HG03175 (cell line): ENCODE measurements at regions not wholly inside any gene's neighbourhood (a gene's known extent, or its start where the extent isn't known, plus 50 kb on each side); places are given as distances from the start of the nearest gene placed in this dataset.
"Not testable (repeated sequence)": the region's sequence is repeated elsewhere in the genome, so short reads cannot be mapped to it uniquely, and the experiment has no call there.

Experiments
- ATAC-seq: cut with Tn5 transposase; IDR thresholded peaks from one replicate; pipeline ENCODE4 v1.9.1; 2021; ENCODE audit warnings: mild to moderate bottlenecking, moderate library complexity; ENCODE audit not compliant: unreplicated experiment

DNA sequence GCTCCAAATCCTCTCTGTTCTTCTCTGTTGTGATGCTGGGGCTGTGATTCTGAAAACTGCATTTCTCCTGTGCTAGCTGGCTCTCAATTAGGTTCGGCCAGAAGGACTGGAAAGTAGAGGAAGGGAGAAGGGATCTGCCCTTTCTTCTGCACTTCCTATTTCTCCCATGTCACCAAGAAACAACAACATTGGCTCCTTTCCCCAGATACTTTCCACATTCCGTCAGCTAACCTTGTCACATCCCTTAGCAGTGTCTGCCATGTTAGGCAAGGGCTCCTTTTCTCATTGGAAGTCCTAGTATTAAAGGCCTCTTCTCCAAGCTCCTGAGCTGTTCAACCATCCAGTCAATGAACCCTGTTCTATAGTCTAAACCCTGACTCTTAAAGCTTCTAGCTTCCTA lies 171.1 kb downstream of the ZNF621 start:
- no peak for ATAC-seq

DNA sequence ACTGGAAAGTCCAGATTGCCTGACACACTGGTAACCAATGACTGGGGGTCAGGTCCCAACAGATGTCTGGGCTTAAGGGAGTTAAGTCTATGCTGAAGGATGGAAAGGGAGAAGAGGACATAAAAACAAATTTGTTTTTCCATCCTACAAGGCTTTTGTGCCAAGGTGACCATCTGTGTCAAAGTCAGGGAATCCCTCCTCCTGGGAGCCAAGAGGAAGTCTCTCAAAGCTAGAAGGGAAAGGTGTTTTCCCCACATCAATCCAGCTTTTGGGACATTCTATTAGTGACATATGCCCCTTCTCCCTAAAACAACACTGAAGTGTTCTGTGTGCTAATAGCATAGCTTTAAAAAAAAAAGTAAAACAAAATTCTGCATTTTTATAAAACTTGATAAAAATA lies 173.9 kb downstream of the ZNF621 start:
- ATAC-seq, result not testable (repeated sequence)

DNA sequence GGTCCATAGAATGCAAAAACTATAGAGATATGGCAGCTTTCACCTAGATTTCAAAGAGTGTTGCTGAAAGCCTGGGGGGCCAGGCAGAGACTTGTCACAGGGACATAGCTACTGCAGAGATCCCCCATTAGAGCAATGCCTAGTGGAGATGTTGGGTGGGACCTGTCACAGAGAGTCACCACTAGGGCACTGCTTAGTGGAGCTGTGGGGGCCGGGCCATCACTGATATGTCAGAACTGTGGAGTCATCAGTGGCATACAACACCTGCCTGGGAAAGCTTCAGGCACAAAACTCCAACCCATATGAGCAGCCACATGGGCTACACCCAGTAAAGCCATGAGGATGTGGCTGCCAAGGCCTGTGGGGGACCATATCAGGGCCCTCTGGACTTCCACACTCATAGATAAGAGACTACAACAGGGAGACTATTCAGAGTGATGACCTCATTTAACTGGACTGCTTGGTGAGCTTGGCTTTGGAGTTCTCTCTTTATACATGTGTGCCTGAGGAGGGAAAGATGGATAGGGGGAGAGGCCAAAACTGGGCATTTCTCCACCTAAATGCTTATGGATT lies 176.3 kb downstream of the ZNF621 start:
- no peak for ATAC-seq

DNA sequence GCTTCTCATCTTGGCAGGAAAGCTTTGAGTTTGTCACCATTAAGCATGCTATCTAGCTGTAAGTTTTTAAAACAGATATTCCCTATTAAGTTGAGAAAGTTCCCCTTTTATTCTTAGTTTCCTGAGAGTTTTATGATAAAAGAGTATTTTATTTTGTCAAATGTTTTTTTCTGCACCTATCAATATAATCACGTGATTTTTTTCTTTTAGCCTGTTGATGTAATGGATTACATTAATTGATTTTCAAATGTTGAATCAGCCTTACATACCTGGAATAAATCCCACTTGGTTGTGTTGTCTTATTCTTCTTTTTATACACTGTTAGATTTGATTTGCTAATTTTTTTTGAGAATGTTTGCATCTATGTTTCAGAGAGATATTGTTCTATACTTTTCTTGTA lies 179.5 kb downstream of the ZNF621 start:
- no peak for ATAC-seq

DNA sequence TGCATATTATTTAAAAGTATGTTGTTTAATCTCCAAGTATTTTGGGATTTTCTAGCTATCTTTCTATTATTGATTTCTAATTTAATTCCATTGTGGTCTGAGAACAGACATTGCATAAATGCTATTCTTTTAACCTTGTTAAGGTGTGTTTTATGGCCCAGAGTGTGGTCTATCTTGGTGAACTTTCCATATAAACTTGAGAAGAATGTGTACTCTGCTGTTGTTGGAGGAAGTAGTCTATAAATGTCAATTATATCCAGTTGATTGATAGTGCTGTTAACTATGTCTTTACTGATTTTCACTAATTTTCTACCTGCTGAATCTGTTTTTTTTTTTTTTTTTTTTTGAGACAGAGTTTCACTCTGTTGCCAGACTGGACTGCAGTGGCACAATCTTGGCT lies 180.9 kb downstream of the ZNF621 start:
- ATAC-seq, result no peak

DNA sequence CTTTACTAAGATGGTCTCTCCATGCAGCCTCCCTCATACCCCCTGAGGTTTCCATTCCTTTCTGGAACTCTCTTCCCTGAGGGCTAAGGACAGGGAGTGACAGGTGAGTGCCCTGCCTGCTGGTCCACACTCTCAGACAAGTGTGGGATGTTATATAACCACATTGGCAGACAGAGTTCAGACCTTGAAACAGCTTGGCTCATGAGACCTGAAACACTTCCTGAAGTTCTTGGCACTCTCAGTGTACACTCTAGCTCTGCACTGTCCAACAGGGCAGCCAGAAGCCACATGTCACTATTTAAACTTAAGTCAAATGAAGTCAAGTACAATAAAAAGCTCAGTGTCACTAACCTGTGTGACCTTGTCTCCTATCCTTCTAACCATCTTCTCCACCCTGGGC lies 188.5 kb downstream of the ZNF621 start:
- ATAC-seq, result no peak

DNA sequence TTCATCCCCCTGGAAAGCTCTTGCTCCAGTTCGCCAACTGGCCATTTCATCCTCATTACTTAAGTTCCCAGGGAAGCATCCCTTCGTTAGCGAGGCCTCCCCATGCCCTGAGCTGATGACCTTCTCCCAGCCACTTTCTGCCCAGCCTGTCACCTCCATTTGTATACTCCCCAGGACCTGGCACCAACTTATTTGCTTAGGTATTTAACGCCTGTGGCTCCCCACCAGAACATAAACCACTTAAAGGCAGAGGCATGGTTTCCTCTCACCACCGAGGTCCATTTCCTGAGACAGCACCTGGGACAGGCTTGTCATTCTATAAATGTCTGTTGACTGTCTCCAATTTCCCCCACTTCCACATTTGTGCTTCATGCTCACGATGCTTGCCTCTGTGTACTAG lies 189.0 kb downstream of the ZNF621 start:
- no peak for ATAC-seq

DNA sequence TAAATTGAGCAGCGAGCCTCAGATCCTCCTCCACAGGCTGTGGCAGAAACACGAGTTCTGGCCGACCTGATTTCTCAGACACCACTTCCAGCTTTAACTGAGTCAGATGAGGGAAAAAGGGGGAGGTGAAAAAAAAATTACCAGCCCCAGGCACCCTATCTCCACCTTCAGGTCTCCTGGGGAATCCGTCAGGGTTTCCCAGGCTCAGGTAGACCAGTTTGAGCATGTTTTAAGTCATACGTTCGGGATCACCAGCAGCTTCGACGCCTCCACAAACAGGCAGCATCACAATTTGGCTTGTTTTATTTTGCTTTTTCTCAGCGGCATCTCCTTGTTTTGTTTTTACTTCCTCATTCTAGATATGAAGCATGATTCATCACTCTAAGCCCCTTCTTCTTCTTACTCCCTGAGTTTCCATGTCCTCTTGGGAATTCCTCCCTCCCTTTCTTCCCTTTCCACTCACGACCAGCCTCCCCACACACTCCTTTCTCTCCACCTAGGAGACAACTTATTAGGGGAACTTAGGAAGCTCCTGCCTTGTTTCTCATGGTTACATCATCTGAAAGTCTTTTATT lies 190.1 kb downstream of the ZNF621 start:
- no peak for ATAC-seq

DNA sequence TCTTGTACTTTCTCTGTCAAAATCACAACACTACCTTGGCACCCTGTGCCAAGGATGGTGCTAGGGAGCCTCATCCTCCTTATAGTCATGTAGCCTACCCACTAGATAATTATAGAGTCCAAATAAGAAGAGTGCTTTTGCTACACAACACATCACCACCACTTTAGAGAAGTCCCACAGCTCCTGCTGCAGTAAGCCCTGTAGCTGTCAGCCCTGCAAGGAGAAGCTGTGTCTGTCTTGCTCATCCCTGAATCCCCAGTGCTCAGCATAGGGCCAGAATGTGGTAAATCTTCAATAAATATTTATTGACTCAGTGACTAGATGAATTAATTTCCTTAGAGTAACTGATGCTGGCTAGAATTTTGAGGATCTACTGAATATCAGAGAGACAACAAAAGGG lies 190.8 kb downstream of the ZNF621 start:
- no peak for ATAC-seq

DNA sequence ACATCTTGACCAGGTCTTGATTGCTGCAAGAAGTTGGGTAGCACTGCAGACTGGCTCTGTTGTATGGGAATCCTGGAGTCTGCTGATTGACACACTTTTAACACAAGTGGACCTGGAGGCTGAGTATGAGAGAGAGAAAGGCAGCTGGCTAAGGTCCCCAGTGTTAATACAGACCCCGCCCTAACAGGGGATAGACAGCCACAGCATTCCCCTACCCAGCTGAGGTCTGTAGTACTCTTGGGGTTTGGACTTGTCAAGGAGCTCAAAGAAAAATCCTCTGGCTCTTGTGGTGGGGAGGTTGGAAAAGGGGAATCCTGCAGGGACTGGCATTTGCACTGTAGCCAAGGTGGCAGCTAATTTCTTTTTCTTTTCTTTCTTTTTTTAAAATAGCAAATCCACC lies 192.7 kb downstream of the ZNF621 start:
- ATAC-seq, result no peak

DNA sequence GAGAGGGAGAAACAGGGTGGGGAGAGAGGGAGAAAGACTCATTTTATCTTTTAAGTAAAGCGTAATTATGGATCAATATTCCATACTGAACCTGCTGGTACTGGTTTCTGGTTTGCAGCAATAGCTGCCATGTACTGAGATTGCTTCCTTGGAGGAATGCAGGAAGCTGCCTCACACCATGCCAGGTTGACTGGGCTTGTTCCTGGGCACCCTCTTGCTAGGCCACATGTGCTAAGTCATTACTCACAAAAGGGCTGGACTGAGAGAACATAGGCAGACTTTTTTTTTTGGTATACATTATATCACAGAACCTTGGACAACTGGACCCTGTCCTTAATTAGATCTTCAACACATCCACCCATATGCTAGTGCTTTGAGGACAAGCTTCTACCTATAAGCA lies 193.4 kb downstream of the ZNF621 start:
- peak; percentile 37 for ATAC-seq

DNA sequence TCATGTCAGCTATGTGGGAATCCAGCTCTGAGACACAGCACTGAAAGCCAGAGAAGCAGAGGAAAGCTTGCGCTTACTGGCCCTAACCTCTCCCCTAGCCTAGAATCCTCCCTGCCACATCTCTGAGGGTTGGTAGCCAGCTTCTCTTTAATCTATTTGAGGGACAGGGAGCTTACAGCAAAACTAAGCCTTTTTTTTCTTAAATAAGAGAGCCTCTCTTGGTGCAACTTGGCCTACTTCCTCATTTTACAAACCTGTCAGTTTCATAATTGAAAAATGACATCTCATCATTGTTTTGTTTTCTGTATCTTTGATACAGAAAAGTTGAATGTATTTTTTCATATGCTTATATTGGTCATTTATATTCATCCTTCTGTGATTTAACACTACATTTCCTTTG lies 193.9 kb downstream of the ZNF621 start:
- ATAC-seq, result peak; percentile 92

DNA sequence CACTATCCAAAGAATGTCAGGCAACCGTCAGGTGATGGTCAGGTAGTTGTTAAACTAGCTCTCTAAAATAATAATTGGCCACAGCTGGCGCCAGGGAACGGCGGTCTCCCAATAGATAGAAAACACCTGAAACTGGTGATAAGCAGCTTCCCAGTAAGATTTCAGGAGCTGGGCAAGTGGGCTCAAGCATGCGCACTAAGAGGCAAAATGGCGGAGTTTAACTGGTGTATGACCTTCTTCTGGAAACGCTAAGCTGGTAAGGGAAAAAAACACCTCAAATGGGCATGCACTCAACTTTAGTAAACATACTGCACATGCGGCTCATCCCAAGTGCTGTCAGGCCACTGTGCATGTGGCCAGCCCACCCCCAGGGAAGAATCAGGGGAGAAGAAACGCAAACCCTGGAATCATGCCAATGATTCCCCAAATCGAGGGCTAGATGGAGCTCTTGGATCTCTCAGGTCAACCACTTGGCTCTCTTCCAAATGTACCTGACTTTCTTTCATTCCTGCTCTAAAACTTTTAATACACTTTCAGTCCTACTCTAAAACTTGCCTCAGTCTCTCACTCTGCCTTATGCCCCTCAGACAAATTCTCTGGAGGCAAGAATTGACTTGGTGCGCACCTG lies 195.0 kb downstream of the ZNF621 start:
- ATAC-seq, result no peak

DNA sequence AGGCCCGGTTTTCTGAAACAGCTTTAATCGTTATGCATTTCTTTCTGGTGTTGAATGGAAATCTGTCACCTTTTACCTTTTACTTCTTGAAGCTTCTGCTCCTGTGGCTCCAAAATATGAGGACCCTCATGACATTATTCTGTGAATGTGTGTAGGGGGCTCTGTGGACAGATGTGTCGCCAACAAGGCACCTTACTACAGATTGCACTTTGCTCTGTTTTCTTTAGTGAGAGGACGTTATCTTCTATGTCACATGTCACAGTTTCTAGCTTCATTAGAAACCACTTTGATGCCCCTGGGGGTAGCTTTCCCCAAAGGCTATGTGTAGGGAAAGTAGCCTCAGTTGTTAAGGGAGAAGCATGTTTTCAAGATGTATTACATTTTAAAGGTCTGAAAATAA lies 195.6 kb downstream of the ZNF621 start:
- ATAC-seq, result no peak

DNA sequence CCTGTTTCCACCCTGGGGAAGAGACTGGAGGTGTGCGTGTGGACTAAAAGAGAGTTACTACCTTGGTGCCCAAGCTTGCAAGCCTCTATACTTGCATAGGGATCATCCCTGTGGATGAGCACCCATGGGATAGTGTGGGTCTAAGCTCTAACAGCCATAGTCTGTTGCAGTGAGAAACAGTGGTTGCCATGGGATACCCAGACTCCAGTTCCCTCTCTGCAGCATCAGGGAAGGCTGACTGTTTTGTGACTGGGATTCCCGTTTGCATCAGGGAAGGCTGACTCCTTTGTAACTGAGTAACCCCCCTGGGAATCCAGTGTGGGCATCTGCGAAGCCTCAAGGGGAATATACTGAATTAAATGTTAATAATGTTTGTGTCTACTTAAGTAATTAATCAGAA lies 196.1 kb downstream of the ZNF621 start:
- ATAC-seq, result no peak

DNA sequence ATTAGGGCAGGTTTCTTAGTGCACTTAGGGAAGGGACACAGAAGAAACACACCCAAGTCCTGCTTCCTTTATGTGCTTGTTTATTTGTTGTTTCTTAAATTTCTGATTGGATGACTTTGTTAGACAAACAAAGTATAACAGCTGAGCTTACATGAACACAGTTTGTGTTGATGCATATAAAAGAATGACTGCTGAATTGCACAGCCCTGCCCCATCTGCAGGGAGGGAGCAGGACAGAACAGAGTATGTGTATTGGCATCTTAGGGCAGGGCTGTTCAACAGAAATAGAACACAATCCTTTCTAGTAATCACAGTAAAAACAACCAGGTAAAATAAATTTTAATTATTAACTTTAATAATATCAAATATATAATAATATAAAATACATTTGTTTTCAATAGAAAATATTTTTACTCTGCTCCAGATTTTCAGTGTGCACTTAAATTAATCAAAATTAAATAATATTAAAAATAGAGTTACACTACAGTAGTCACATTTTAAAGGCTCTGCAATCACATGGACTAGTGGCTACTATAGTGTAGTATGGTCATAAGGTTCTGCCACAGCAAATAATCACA lies 198.4 kb downstream of the ZNF621 start:
- no peak for ATAC-seq

DNA sequence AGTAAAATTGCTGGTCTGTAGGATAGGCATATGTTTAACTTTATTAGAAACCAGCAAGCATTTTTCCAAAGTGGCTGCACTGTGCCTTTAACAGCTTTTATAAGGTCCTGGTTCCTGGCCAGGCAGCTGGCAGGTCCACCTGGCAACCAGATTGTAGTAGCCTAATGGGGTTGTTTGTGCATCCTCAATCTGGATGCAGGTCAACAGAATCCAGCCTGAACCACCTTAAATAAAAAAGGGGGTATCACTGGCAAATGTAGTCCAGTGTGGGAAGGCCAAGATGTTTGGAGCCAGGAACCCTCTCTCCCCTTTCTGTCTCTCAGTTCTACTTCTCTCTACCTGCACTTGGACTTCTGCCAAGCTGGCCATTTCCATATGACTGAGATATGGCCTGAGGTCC lies 200.3 kb downstream of the ZNF621 start:
- ATAC-seq, result no peak

DNA sequence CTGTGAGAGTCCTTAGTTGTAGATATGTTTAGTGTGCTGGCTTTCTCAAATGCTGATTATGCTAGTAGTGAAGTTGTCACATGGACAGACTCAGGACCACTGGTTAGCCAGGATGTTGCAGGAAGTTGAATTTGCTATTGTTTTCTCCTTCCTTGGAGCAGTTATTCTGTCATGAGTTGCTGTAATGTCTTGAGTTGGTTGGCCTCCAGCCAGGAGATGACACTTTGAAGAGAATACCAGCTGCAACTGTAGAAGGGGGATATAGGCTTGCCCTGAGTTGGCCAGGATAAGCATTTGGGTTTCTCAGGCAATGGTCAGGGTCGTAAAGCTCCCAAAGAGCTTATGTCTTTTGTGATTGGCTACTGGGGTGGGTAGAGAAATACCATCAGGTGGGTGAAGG lies 206.7 kb downstream of the ZNF621 start:
- no peak for ATAC-seq

DNA sequence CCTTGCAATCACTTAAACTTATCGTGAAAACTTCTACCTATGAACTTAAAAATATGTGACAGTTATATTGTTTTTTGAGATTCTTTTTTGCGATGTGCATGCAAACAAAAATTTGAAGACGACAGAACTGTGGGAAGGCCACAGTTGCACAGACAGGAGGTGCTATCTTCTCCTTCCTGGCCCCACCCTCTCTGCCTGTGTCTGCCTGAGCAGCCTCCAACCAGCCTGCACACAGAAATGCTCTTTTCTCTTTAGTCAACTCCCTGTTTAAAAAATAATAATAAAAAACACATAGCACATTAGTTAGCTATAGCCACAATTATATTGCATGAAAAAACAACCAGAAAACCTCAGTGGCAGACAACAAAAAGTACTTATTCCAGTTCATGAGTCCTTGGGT lies 212.2 kb downstream of the ZNF621 start:
- no peak for ATAC-seq

DNA sequence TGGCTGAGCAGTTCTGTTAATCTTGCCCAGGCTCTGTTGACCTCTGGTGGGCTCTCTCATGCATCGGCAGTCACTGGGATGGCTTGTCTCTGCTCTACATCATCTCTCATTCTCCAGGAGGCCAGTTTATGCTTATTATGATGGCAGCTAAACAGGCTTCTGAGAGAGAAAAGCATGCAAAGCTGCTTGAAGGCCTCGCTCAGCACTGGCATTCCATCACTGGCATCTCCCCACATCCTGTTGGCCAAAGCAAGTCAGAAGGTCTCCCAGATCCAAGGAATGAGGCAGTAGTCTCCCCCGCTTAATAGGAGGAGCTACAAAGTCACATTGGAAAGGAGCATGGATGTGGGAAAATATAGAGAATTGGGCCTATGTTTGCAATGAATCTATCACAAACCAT lies 212.6 kb downstream of the ZNF621 start:
- no peak for ATAC-seq

DNA sequence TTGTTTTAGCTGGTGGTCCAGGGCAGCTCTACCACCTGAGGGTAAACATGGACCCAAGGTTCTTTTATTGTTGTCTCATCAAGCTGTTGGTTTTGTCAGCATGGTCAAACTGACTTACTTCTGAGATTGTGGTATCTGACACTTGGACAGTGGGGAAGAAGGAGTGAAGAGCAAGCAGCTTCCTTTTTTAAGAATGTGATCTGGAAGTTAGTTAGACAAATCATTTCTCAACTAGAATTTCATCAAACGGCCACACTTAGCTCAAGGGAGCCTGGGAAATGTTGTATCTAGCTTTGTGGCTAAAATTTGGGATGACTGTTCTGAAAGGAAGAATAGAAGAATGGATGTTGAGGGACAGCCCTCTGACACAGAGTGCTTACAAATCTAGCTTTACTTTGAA lies 215.2 kb downstream of the ZNF621 start:
- ATAC-seq, result no peak

DNA sequence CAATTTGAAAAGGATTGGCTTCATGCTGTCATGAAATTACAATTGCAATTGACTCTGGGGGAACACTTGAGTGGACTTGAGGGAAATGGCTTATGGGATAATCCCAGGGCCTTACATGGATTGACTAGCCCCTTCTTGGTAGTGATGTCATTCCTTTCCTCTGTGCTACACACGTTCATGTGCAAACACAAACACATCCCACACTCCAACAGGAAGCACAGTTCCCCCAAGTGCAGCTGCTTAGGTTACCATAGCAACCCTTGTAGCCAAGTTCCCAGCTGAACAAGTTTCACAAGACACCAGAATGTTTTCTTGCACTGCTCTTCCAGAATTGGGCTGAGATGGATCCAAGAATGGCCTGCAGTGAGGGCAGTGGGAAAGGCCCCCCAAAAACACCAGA lies 217.0 kb downstream of the ZNF621 start:
- no peak for ATAC-seq
